Stimulated activated CD8-positive, alpha-beta memory T cell treated with anti-CD3 and anti-CD28 coated beads, Interleukin-15, amount 100 ng/mL, for 1 hour (primary cell): ENCODE measurements at regions not wholly inside any gene's neighbourhood (a gene's known extent, or its start where the extent isn't known, plus 50 kb on each side); places are given as distances from the start of the nearest gene placed in this dataset.
"Not testable (repeated sequence)": the region's sequence is repeated elsewhere in the genome, so short reads cannot be mapped to it uniquely, and the experiment has no call there.

Experiments used
- DNase-seq: peaks from one replicate; pipeline ENCODE4 v3.0.0-alpha.2; 2020; ENCODE audit warnings: low read depth

DNA sequence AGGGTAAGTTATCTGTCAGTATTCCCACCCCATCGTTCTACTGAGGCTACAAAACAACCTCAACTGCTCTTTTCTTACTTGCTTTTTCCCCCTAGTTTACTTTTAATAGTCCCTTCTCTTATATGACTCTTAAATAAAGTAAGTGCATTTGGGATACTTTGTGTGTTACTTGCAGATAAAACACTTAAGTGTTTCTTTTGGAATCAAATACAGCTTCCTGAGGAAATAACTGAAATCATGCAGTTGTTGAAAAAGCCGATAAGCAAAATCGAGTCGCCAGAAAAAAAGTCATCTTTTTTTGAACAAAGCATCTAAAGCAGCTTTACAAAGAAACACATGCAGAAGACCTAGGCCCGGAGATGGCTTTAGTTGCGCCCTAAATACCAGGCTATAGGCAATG, 53.5 kb upstream of the EPB41L4A start:
- DNase-seq: no peak

DNA sequence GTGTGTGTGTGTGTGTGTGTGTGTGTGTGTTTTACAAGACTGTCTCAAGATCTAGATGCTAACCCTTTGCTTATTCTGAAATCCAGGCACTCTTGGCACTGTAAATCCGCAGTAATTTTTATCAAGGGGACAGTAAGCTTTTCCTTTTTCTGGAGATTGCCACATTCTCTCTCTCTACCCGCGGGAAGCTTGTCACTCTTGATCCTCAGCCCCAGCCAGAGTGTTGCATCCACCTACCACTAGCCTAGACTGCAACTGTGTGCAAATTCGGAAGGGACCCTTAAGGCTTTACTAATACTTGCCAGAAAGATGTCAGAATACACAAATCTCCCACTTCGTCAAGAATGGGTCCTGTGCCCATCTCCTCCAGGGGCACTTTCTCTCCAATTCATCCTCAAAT, 54.9 kb upstream of the EPB41L4A start:
- DNase-seq: no peak

DNA sequence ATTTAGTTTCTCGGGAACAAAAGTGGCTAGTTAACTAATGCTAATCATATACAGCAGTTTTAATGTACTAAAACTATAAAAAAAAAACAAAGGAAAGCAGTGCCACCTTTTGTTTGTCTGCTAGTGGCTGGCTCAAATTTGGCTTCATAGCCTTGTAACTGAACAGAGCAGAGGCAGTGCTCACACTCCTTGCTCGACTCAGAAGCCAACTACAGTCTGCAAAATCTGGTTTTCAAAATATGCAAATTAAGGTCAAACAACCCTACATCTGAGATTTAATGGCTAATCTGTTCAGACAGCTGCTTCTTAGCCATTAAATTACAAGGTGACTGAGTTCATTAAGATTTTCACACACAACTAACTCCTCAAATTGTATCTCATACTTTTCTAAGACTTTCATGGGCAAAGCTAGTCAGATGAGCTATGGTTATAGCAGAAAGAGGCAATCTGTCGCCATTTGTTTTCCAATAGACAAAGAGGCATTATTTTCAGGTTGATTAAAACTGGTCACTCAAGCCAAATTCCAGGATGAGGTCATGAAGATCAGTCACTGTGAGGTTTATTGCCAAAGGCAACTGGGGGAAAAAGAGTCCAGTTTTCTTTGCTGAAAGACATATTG, 56.8 kb upstream of the EPB41L4A start:
- no peak for DNase-seq

DNA sequence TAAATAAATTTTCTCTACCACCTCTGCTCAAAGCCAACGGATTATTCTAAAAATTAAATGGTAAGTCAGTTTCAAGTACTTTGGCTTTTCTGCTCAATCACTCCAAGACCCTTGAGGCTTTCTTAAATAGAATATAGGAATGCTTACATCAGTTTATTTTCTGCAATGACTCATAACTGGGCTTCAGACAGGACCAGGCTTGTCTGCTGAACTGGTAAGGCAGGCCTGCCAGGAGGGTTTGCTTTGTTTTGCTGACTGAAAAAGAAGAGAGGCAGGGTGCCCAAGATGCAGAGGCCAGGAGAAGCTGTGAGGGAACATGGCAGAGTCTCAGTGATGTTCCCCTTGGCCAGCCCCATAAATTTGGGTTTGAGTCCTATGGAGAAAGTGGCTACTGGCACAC, 60.3 kb upstream of the EPB41L4A start:
- no peak for DNase-seq

DNA sequence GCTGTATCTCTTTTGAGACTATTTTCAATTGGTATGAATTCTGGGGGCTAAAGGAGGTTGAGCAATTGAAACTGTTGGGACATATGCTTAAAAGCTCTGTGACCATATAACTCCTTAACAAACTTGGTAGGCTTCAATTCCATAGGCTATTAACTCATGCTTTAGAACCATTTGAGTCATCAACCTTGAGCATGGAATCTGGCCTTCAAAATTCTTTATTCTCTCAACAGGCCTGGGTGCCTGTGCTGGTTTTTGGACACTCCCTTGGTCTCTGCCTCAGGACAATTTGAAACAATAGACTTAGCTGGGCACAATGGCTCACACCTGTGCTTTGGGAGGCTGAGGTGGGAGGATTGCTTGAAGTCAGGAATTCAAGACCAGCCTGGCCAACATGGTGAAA, 61.4 kb upstream of the EPB41L4A start:
- no peak for DNase-seq

DNA sequence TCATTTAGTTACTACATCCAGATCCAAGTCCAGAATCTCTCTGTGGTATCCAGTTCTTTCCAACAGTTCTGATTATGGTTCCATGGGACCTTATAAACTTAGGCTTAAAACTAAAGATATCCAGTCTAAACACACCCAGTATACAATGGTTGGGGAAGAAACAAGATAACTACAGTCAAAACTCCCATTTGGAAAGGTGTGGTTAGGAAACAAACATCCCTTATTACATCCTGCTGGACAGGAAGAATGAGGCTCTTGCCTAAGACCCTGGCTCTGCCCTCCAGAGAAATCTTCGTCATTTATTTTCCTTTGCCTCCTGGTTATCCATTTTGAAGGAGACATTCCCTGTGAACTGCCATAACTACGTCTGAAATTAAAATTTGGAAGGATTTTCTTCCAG, 64.6 kb upstream of the EPB41L4A start:
- DNase-seq: no peak

DNA sequence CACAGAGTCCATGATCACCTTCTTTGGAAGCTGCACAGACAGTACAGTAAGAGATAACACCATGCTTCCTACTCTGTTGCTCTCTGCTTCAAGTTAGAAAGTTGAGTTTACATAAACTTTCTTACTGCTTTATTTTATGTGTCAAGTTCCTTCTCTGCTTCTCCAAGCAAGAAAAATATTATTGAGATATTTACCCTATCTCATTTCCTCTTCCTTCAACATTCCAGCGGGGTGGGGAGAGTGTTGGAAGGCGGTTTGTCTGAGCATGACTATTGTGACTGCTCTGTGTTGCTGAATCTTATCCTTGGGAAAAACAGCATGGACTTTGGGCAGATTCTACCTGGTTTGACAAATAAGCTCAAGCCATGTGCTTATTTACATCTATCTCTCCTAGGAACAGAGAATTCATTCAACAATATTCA, 66.9 kb upstream of the EPB41L4A start:
- DNase-seq: no peak

DNA sequence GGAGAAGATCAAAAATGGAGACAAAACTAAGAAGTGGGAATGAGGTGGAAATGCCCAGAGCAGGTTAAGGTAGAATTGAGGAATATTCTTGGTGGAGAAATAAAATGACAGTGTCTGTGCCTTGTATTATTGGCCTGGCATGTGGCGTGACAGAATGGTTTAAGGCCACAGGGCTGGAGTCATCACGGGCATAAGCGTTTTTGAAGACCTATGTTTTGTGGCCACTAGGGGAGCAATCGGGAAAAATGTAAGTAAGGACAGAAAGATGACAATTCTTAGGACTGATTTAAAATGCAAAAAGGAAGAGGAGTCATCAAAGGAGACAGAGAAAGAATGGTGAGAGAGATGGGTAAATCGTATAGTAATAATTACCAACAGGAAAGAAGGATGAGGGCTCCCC, 72.2 kb upstream of the EPB41L4A start:
- DNase-seq: no peak

DNA sequence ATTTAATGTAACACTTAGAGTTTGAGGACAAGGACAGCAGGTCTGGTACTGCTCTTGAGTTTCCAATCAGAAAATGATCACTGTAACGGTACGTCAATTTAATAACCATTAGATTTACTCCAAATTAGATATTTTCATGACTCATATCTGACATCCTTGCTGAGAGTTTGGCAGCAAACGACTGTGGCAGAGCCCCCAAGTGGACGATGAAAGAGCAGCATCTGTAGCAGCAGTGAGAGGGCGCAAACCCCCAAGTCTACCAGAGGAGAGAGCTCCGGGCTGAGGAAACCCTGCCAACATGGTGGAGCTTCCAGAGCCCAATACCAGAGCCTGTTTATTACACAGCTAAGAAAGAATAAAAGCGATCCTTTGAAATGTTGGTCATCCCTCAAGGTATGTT, 73.2 kb upstream of the EPB41L4A start:
- DNase-seq: no peak

DNA sequence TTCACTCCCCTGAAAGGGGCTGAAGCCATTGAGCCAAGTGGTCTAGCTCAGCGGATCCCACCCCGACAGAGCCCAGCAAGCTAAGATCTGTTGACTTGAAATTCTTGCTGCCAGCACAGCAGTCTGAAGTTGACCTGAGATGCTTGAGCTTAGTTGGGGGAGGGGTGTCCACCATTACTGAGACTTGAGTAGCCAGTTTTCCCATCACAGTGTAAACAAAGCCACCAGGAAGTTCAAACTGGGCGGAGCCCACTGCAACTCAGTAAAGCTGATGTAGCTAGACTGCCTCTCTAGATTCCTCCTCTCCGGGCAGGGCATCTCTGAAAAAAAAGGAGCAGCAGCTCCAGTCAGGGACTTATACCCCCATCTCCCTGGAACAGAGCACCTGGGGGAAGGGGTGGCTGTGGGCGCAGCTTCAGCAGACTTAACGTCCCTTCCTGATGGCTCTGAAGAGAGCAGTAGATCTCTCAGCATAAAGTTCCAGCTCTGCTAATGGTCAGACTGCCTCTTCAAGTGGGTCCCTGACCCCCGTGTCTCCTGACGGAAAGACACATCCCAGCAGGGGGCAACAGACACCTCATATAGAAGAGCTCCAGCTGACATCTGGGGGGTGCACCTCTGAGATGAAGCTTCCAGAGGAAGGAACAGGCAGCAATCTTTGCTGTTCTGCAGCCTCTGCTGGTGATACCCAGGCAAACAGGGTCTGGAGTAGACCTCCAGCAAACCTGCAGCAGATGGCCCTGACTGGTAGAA, 84.8 kb upstream of the EPB41L4A start:
- DNase-seq: not testable (repeated sequence)

DNA sequence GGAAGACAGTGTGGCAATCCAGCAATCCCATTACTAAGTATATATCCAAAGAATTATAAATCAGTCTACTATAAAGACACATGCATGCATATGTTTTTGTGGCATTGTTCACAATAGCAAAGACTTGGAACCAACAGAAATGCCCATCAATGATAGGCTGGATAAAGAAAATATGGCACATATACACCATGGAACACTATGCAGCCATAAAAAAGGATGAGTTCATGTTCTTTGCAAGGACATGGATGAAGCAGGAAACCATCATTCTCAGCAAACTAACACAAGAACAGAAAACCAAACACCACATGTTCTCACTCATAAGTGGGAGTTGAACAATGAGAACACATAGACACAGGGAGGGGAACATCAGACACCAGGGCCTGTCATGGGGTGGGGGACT, 90.0 kb upstream of the EPB41L4A start:
- not testable (repeated sequence) for DNase-seq

DNA sequence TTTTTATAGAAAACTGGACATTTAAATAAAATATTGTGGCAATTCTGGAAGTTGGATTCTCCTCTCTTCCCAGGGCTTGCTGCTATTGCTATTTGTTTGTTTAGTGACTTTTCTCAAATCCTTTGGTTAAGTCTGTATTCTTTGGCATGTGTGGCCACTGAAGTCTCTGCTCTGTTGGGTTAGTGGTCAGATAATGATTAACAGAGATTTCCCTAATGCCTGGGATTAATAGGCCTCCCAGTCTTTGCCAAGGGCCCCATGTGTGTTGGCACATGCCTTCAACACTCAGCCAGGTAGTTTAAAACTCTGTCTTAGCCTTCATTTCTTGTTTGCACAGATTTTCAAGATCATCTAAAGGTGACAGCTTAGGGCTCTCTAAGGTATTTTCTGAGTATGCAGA, 92.8 kb upstream of the EPB41L4A start:
- no peak for DNase-seq

DNA sequence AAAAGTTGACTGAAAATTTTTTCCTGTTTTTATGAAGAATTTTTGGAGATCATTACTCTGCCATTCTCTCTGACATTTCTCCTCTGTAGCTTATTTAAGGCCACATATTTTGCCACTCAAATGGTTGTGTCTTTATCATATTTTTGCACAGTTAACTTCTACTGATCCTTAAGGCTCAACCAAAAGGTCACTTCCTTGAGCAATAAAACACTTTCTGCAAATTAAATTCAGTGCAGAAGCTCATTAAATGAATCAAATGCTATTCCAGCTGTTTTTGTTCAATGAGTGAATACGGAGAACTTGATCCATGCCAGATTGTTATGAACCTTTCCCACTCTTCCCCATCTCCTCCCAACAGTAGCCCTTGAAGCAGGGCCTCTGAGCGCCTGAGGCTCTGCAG, 93.8 kb upstream of the EPB41L4A start:
- no peak for DNase-seq

DNA sequence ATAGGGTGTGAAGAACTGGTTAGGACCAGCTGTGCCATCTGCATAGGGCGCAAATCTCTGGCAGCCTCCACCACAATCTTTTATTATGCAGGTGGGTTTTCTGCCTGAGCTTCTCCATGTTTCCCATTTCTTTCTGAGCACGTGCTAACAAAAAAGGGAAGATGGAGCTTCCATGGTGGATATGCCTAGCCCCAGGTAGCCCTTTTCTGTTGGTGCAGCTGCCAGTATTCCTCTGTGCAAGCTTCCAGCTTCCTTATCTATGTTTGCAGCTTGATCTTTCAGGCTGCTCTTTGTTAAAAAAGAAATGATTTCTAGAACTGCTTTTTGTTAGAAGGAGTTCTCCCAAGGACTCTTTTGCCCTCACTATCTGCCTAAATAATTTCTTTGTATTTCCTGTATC, 95.0 kb upstream of the EPB41L4A start:
- DNase-seq: no peak

DNA sequence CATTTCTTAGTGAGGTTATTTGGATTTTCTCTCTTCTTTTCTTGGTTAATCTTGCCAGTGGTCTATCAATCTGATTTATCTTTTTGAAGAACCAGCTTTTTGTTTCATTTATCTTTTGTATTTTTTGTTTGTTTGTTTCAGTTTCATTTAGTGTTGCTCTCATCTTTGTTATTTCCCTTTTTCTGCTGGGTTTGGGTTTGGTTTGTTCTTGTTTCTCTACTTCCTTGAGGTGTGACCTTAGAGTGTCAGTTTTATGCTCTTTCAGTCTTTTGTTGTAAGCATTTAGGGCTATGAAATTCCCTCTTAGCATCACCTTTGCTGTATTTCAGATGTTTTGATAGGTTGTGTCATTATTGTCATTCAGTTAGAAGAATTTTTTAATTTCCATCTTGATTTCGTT, 101.4 kb upstream of the EPB41L4A start:
- not testable (repeated sequence) for DNase-seq

DNA sequence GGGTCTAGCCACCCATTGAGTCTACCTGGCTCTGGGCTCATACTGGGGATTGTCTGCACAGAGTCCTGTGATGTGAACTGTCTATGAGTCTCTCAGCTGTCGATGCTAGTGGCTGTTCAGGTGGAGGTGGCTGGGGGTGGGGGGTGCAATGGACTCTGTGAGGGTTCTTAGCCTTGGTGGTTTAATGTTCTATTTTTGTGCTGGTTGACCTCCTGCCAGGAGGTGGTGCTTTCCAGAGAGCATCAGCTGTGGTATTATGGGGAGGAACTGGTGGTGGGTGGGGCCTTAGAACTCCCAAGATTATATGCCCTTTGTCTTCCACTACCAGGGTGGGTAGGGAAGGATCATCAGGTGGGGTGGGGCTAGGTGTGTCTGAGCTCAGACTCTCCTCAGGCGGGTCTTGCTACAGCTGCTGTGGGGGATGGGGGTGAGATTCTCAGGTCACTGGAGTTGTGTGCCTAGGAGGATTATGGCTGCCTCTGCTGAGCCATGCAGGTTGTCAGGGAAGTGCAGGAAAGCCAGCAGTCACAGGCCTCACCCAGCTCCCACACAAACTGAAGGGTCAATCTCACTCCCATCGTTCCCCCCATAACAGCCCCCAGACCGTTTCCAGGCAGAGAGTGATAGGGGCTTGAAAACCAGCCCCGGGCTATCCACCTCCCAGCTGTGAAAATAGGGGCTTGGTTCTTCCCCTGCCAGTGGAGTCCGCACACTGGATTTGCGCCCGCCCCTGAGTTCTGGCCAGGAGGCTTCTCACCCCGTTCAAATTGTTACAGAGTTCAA, 104.0 kb upstream of the EPB41L4A start:
- DNase-seq: not testable (repeated sequence)

DNA sequence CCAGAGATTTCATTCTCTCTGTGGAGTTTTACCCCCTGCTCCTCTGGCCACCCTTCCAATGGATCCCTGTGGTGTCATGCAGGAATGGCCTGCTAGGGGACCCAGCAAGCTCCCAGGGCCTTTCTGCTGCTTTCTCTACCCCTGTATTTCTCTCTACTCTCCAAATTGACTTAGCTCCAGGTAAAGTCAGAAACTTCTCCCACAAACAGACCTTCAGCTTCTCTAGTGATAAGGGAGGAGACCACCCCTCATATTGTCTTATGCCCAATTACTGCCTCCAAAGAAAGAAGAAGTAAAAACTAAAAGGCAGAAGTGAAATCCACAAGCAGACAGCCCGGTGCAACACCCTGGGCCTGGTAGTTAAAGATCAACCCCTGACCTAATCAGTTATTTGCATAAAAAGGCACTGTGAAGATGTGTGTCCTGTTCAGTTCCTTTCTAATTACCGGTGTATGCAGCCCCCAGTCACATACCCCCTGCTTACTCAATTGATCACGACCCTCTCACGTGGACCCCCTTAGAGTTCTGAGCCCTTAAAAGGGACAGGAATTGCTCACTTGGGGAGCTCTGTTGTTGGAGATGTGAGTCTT, 104.7 kb upstream of the EPB41L4A start:
- not testable (repeated sequence) for DNase-seq

DNA sequence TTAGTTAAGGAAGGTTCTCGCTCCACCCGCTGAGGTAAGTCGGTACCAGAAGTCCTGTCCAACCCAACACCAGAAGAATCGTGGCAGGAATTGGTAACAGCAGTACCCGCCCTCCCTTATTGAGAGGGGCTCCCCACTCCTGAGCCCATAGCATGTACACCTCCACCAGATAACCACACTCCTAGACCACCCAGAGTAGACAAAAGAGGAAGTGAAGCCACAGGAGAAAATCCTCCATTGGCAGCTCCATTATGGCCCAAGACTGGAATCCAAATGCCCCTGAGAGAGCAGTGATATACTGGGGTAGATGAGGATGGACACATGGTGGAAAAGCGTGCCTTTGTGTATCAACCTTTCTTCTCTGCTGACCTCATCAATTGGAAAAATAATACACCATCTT, 106.1 kb upstream of the EPB41L4A start:
- DNase-seq: no peak

DNA sequence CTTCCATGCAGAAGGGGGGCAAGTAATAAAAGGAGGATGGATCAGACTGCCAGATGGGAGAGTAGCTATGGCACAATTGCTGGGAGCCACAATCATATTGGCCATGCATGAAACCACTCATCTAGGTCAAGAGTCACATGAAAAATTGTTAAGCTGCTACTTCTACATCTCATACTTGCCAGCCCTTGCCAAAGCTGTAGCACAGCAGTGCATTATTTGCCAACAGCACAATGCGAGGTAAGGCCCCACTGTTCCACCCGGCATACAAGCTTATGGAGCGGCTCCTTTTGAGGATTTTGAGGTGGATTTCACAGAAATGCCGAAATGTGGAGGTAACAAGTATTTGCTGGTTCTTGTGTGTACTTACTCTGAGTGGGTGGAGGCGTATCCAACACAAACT, 109.9 kb upstream of the EPB41L4A start:
- DNase-seq: no peak

DNA sequence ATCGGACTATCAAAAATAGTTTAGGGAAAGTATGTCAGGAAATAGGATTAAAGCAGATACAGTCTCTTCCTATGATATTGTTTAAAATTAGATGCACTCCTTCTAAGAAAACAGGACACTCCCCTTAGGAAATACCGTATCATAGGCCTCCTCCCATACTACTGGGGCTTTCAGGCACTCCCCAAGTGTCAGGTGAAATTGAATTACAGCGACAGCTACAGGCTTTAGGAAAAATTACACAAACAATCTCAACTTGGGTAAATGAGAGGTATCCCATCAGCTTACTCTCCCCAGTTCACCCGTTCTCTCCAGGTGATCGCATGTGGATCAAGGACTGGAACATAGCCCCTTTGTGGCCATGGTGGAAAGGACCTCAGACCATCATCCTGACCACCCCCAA, 110.4 kb upstream of the EPB41L4A start:
- no peak for DNase-seq

DNA sequence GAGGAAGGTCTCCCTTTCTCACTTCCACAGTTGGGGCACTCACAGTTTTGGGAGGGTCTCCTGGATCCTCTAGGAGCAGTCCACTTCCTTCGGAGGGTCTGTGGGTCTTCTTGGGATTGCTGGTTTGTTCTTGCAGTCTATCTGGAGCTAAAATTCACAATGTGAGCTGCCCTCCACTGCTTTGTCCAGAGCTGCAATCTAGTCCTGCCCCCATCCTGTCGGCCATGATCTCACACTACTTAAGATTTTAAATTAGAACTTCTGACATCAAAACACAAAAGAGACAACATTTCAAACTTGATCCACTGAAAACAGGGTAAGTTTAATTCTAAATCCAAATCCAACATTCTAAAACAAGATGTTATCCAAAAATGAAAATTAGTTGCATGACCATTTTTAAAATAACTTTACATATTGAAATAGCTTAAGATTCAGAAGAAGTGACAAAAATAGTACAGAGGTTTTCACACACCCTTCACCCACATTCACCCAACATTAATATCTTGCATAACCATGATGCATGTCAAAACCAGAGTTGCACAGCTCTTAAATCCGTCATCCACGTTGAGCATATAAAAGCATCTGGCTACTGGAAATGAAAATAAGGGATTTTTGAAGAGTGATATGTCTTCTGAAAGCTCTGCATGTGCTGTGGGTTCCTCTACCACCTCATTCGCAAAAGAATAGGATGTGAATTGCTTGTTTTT, 113.7 kb upstream of the EPB41L4A start:
- no peak for DNase-seq

DNA sequence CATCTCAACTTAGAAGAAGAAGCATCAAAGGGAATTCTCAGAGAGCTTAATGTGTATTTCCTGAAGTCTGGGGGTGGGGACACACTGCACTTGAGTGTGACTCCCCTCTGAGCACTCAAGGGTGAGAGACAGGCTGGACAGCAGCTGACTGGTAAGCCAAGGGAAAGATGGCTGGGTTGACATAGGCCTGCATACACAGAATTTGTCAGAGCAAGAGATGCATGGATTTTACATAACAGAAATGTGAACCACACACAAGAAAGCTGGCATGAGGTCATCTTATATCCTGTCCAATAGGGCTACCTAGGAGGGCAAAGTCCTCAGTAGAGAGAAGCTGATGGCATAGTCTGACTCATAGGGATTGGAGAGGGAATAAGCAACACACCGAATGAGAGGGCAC, 114.3 kb upstream of the EPB41L4A start:
- no peak for DNase-seq
